ENCODE measurements at regions not wholly inside any gene's neighbourhood (a gene's known extent, or its start where the extent isn't known, plus 50 kb on each side); places are given as distances from the start of the nearest gene placed in this dataset.

- no peak for TF ChIP-seq CTCF (conservative IDR thresholded peaks at IDR 0.05; ENCODE audit: low read length)
- no peak for TF ChIP-seq EZH2phosphoT487 (IDR thresholded peaks at IDR 0.05; ENCODE audit: borderline replicate concordance)
These were observed 117.8 kb upstream of the SPIN1 start for GRCh38 chr9:88270413-88270812.

Data from Loucy (cell line).